Stimulated activated memory B cell treated with anti-CD40 and anti-IgM and Interleukin-4, amounts not matched to agents 10 μg/mL and 1 μg/mL and 100 μg/mL, for 72 hours (primary cell): ENCODE measurements at regions not wholly inside any gene's neighbourhood (a gene's known extent, or its start where the extent isn't known, plus 50 kb on each side); places are given as distances from the start of the nearest gene placed in this dataset.

Experiments
- ATAC-seq: fragments of 150-1000 bp; cut with Tn5 transposase; 2 replicates; pipeline ENCODE4 v1.10.0; 2021
- H3K27ac Mint-ChIP-seq: one replicate; pipeline ENCODE4 v1.8.0; 2022; ENCODE audit warnings: mild to moderate bottlenecking, mixed read lengths
- H3K27me3 Mint-ChIP-seq: one replicate; pipeline ENCODE4 v1.8.0; 2022; ENCODE audit warnings: mixed read lengths
- H3K36me3 Mint-ChIP-seq: one replicate; pipeline ENCODE4 v1.8.0; 2022; ENCODE audit warnings: mixed read lengths
- H3K4me1 Mint-ChIP-seq: one replicate; pipeline ENCODE4 v1.8.0; 2022; ENCODE audit warnings: mixed read lengths
- H3K4me3 Mint-ChIP-seq: one replicate; pipeline ENCODE4 v1.8.0; 2022; ENCODE audit warnings: mild to moderate bottlenecking, moderate library complexity, mixed read lengths
- H3K9me3 Mint-ChIP-seq: one replicate; pipeline ENCODE4 v1.8.0; 2022; ENCODE audit warnings: mixed read lengths

DNA sequence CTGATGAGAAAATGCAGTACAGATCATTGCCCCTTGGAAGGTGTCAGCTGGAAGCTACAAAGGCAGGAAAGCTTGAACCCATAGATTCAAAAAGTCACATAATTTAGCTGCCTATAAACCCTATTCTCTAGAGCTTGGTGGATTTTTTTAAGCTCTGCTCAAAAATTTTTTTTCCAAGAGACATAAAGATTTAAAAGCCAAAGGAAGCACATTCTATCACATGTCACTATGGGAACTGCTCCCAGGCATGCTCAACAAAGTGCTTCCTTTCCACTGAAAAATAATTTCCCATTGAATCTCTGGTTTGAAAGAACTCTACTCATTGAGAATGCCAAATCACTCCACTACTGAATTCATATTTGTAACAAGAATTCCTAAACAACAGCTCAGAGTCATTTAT, 419.8 kb downstream of the CETN3 start:
- ATAC-seq: no peak
- Mint-ChIP-seq H3K36me3 (no peaks in the 10 kb centered on the region), H3K27ac (no peak overlapping the region), H3K4me3 (no peak overlapping the region), H3K27me3 (no peaks in the 10 kb centered on the region), H3K9me3 (no peaks in the 10 kb centered on the region), H3K4me1 (no peaks in the 10 kb centered on the region)

DNA sequence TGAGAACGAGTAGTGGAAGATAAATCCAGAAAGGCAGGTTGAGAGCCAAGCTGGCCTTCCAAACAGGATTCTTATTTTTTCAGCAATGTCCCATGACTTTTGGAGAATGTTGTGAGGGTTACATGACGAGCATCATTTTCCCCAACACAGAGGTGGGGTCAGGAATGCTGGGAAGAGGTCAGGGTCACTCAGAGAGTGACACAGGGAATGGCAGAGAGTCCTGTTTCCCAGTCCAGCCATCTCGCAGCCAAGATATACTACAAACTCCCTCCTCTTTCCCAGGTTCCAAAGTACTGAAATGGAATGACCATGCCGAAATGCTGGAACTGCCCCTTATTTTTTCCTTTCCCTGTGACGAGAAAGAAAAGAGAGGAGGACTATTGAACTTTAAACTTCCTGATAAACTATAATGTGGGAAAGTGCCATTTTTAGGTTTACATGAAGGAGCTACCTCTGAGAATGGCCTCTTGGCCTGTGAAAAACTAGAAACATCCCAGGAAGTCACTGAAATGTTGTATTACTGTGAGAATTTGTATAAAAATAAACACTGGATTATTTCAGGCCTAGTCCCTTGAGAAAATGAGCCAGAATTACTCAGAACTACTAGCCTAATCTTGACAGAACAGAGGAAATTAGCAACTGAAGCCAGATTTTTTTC, 420.4 kb downstream of the CETN3 start:
- no peak for ATAC-seq
- Mint-ChIP-seq H3K27me3 (no peaks in the 10 kb centered on the region), H3K9me3 (no peaks in the 10 kb centered on the region)

DNA sequence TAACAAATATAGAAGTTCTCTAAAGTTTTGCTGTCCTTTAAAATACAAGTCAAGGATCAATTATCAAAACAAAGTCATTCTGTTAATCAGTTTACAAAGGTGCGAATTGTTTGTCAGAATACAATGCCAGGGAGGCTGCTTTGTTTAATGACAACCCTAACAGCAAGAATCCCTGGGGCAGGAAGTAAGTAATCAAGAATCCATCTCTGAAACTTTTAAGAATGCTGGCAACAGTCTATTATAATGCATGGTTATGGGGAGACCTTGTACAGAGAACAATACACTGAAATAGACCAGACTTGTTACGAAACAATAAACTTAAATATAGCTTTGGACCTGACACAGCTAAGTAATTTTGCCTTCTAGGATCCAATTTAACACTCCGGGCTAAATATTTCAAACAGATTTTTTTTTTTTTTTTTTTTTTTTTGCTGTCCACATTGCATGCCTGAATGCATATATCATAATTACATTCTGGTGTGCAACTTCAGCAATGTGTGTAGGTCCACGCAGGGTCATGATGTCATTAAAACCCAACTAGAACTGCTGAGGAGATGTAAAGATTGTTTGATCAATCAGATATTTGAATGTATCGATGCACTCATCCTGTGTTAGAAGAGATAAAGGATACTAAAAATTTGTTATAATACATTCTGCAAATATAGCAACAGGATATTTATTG, 421.3 kb downstream of the CETN3 start:
- Mint-ChIP-seq H3K4me3 (no peak overlapping the region), H3K27me3 (no peaks in the 10 kb centered on the region), H3K9me3 (no peaks in the 10 kb centered on the region), H3K36me3 (no peaks in the 10 kb centered on the region), H3K4me1 (no peaks in the 10 kb centered on the region), H3K27ac (no peak overlapping the region)
- ATAC-seq: no peak

More for the DNA sequence above, 420.4 kb downstream of the CETN3 start:
- Mint-ChIP-seq H3K36me3 (no peaks in the 10 kb centered on the region), H3K4me1 (no peaks in the 10 kb centered on the region), H3K27ac (no peak overlapping the region), H3K4me3 (no peak overlapping the region)

DNA sequence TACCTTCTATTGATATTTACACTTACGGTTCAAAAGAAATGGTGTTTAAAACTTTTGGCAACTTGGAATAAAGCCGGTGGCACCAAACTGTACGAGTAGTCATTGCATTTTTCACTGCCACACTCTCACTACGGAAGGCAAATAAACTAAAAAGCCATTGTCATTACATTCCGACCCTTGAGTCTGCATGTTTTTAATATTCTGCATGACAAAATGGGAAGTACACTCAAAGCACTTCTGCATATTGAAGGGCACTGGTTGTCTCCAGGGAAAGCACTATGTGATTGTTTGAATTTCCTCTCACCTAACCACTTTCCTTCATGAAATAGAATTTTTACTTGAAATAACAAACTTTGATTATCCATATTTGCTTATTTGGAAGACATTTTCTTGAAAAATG, 426.3 kb downstream of the CETN3 start:
- H3K27ac Mint-ChIP-seq: no peak overlapping the region
- no peak for ATAC-seq
- H3K4me3 Mint-ChIP-seq: no peak overlapping the region
- H3K27me3 Mint-ChIP-seq: no peaks in the 10 kb centered on the region
- no peaks in the 10 kb centered on the region for H3K36me3 Mint-ChIP-seq
- H3K9me3 Mint-ChIP-seq: peaks cover 10% of the 10 kb centered on the region
- H3K4me1 Mint-ChIP-seq: no peaks in the 10 kb centered on the region

DNA sequence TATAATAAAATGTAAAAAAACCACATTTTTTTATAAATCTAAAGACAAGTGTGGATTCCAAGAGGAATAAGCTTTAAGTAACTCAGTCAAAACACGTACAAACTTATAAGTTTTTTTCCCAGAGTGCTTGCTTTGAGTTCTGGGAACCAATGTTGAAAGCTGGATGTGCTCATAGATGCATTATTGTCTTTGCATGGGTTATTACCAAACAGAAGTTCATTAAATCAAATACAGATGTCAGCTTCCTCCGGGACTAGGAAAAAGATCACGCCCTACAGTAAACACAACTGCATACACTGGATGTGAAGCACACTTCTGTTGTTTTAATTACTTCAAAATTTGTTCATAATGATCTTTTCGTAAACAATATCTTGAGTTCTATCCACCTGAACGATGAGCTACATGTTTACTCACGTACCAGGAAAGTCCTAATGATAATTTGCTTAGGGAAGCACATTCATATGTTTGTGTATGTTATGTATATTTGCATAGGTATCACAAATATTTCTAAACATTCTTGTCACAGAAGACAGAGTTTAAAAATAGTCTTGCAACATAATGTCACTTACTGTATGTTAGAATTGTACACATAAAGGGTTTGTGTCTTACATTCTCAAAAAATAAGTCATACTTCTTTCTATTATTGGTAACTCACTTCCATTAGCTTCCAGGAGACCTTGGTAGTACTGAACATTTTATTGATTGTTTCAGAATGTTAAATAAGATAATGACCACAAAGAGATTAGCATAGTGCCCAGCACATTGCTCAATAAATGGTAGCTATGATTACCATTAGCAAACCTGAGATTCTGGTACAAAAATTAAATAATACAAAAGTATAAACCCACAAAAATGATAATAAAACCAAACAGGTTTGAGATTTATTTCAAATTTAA, 427.4 kb downstream of the CETN3 start:
- Mint-ChIP-seq H3K9me3 (peaks cover 10% of the 10 kb centered on the region), H3K27ac (no peak overlapping the region), H3K4me3 (no peak overlapping the region), H3K36me3 (no peaks in the 10 kb centered on the region), H3K27me3 (no peaks in the 10 kb centered on the region), H3K4me1 (no peaks in the 10 kb centered on the region)
- no peak for ATAC-seq

DNA sequence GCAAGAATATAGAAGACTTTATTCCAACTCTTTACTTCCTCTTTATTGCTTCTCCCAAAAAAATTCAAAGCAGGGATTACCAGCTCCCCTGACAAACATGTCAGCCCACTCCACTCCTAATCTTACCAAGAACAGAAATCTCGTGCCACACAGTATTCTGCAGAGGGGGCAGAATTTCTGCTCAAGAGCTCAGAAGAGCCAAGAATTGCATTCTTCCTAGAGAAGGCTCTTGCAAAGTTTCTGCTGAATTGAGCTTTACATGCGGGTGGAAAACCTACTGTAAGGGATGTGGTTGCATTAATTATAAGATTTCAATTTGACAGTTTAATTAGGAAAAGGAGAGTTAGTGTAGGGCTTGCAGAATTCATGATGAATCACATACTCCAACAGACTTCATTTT, 428.5 kb downstream of the CETN3 start:
- H3K9me3 Mint-ChIP-seq: peaks cover 10% of the 10 kb centered on the region
- no peak overlapping the region for H3K4me3 Mint-ChIP-seq
- H3K4me1 Mint-ChIP-seq: no peaks in the 10 kb centered on the region
- no peaks in the 10 kb centered on the region for H3K27me3 Mint-ChIP-seq
- ATAC-seq: no peak
- no peak overlapping the region for H3K27ac Mint-ChIP-seq
- H3K36me3 Mint-ChIP-seq: no peaks in the 10 kb centered on the region

DNA sequence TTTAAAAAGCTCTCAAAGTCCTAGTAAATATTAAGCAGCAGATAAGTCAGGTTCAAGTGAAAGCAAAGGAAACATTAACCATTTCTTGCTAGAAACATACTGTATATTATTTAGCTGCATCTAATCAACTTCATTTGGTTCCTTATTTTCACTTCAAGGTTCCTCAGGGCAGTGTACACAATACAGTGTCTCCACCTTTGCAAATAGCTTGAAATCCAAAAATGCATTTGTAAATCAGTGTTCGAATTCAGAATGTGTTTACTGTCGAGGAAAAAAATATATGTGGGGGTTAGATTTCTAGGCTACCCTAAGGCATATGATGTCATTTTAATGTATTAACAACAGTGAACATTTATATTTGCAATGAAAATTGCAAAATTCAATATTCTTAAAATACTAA, 436.0 kb downstream of the CETN3 start:
- ATAC-seq: no peak
- Mint-ChIP-seq H3K4me1 (no peaks in the 10 kb centered on the region), H3K27ac (no peak overlapping the region), H3K27me3 (no peaks in the 10 kb centered on the region), H3K9me3 (peaks cover 2% of the 10 kb centered on the region), H3K36me3 (no peaks in the 10 kb centered on the region), H3K4me3 (no peak overlapping the region)

DNA sequence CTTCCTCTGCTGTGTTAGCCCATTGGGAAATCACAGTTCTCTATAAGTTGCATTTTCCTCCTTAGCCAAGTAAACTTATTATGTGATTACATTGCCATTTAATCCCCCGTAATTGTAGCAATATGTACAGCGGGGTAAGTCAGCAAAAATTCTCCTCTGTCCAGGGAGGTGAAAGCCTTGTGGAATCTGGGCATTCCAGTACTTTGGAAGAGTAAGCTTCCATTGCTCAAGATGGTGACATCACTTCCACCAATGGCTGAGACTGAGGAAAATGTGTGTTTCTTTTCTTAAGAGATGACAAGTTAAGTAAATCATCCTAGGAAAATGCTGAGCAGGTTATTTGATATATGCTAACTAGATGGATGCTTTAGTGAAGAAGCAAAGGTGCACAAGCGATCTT, 436.7 kb downstream of the CETN3 start:
- Mint-ChIP-seq H3K36me3 (no peaks in the 10 kb centered on the region), H3K4me1 (no peaks in the 10 kb centered on the region), H3K4me3 (no peak overlapping the region), H3K27ac (no peak overlapping the region), H3K27me3 (no peaks in the 10 kb centered on the region), H3K9me3 (no peaks in the 10 kb centered on the region)
- ATAC-seq: no peak

DNA sequence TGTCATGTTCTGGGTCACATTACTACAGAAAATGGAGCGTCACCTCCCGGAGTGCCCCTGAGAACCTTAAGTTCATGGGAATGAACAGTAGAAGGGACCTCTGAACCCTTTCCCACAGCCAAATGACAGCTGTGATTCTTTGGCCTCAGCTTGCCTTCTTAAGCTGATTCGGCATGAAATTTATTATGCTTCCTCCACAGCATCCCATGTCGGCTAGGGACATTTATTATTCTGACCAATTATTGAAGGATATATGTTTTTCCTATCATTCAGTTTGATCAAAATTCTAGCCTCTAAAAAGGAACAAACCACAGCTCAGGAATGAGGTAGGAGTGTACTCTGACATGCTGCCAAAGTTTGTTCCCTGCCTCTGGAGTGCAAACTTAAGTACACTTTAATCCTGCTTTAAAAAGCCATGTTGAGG, 440.6 kb downstream of the CETN3 start:
- no peak for ATAC-seq
- no peaks in the 10 kb centered on the region for H3K9me3 Mint-ChIP-seq
- no peak overlapping the region for H3K4me3 Mint-ChIP-seq
- no peaks in the 10 kb centered on the region for H3K4me1 Mint-ChIP-seq
- no peaks in the 10 kb centered on the region for H3K27me3 Mint-ChIP-seq
- no peaks in the 10 kb centered on the region for H3K36me3 Mint-ChIP-seq
- no peak overlapping the region for H3K27ac Mint-ChIP-seq

DNA sequence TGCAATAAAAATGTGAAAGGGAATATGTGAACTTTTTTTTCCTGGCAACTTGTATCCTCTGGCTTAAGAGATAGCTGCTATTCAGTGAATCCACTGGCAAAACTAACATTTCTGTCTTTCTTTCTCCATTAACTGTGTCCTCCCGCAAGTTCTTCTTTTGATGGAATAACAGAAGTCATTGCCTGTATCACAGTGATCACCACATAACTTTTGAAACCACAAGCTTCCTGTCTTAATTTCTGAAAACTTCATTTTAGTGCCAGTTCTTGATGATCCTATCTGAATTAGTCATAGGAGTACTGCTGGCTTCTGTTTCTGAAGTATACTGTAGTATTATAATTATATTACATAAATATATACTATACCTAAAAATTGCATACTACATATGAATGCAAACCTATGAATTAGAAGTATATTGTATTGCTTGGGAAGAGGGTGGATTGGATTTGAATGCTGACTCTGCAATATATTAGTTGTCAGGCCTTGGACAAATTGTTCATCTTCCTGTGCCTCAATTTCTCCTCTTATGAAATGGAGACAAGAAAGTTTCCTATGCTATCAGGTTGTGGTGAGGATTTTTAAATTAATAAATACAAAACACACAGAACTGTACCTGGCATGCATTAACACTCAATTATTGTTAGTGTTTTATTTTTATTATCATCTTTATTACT, 441.6 kb downstream of the CETN3 start:
- no peaks in the 10 kb centered on the region for H3K4me1 Mint-ChIP-seq
- no peak overlapping the region for H3K4me3 Mint-ChIP-seq
- ATAC-seq: no peak
- H3K36me3 Mint-ChIP-seq: no peaks in the 10 kb centered on the region
- H3K9me3 Mint-ChIP-seq: no peaks in the 10 kb centered on the region
- no peak overlapping the region for H3K27ac Mint-ChIP-seq
- H3K27me3 Mint-ChIP-seq: no peaks in the 10 kb centered on the region

DNA sequence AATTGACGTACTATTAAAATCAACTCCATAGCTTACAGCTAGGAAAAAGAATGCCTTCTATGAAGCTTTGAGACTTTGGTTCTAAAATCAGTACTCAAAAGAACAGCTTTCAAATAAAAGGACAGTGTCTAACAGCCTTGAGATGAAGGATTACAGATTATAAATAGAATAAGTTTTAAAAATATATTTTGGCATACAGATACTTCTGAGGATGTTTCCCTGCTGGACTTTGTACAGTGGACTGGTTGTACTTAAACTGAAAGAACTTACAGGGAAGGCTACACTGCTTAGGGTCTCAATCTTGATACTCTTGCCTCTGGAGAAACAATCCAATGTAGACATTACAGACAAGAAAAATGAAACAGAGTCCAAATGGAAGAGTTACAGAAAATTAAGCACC, 452.7 kb downstream of the CETN3 start:
- ATAC-seq: no peak
- Mint-ChIP-seq H3K27me3 (no peaks in the 10 kb centered on the region), H3K36me3 (no peaks in the 10 kb centered on the region), H3K4me1 (no peaks in the 10 kb centered on the region), H3K9me3 (no peaks in the 10 kb centered on the region), H3K27ac (no peak overlapping the region), H3K4me3 (no peak overlapping the region)

DNA sequence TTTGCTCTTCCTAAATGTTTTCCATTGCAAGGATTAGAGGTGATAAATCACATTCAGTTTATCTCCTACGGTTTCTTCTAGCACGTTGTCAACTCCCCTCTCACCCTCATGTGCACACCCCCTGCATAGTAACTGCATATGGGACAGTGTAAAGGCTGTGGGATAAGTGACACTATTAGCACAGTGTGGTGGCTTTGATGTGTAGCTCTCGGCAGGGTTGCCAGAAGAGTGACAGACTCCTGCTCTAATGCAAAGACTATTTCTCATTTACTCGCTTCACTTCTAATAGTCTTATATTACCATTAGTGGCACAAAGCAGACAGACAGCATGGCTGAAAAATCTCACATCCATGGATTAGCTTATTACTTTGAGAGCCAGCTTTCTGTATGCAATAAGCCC, 454.6 kb downstream of the CETN3 start:
- Mint-ChIP-seq H3K9me3 (no peaks in the 10 kb centered on the region), H3K4me3 (no peak overlapping the region), H3K27me3 (no peaks in the 10 kb centered on the region), H3K4me1 (no peaks in the 10 kb centered on the region), H3K36me3 (no peaks in the 10 kb centered on the region), H3K27ac (no peak overlapping the region)
- ATAC-seq: no peak

DNA sequence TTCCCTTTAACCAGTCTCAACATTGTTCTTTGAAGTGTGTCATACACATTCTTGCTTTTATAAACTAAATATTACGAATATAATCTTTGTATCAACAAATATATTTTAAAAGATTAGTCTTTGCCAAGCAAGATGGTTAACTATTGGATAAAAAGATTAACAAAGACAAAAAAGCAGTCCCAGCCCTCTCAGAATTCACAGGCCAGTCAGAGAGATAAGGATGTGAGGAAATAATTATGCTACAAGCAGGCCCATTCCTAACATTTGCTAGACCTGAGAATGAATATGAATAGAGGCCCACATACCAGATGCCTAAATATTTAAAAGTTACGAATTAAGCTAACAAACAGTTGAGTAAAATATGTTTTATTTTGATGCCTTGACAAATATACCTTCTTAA, 457.7 kb downstream of the CETN3 start:
- Mint-ChIP-seq H3K4me1 (no peaks in the 10 kb centered on the region), H3K36me3 (no peaks in the 10 kb centered on the region), H3K27ac (no peak overlapping the region), H3K9me3 (no peaks in the 10 kb centered on the region), H3K4me3 (no peak overlapping the region), H3K27me3 (no peaks in the 10 kb centered on the region)
- no peak for ATAC-seq

DNA sequence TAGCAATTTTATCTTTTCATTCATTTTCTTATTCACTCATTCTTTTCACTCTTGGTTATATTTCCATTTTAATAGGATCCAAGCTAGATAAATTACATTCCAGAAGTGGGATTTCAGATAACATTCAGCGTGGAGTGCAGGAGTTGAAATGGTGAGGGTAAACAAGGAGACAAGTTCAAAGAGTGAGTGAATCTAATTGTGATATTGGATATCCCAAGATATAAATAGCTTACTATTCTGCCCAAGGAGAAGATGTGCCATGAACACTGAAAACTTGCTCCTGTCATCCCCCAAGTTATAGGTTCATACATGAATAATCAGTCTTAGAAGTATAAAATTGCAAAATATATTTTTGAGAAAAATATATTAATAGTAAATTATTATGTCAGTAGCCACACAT, 459.3 kb downstream of the CETN3 start:
- Mint-ChIP-seq H3K36me3 (no peaks in the 10 kb centered on the region), H3K4me3 (no peak overlapping the region), H3K27ac (no peak overlapping the region), H3K27me3 (no peaks in the 10 kb centered on the region), H3K4me1 (no peaks in the 10 kb centered on the region), H3K9me3 (no peaks in the 10 kb centered on the region)
- ATAC-seq: no peak

DNA sequence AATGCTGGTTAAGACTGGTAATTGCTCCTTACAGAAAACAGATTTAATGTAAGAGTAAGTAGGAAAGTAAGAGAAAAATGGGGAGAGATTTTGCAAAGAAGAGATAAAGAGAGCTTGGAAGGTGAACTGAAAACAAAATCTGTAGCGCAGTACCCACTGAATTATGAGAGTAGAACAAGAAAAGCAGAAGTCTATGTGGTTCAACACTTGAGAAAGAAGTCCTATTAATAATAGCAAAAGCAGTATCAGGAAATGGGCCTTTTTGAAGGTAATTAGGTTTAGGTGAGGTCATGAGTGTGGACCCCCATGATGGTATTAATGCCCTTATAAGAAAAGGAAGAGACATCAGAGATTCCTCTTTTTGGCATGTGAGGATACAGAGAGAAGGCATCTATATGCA, 460.6 kb downstream of the CETN3 start:
- no peaks in the 10 kb centered on the region for H3K4me1 Mint-ChIP-seq
- peak; percentile 56 for ATAC-seq
- no peak overlapping the region for H3K4me3 Mint-ChIP-seq
- H3K27me3 Mint-ChIP-seq: no peaks in the 10 kb centered on the region
- H3K36me3 Mint-ChIP-seq: no peaks in the 10 kb centered on the region
- H3K9me3 Mint-ChIP-seq: no peaks in the 10 kb centered on the region
- H3K27ac Mint-ChIP-seq: no peak overlapping the region
